PC-3 (cell line): ENCODE measurements at regions not wholly inside any gene's neighbourhood (a gene's known extent, or its start where the extent isn't known, plus 50 kb on each side); places are given as distances from the start of the nearest gene placed in this dataset.

Experiments
- EZH2 ChIP-seq: fragments of 300-600 bp; sonication (generic); IDR thresholded peaks from one replicate; pipeline ENCODE4 v1.6.1; 2017; ENCODE audit warnings: antibody characterized with exemption, mild to moderate bottlenecking, low read length; ENCODE audit not compliant: unreplicated experiment
- EZH2phosphoT487 ChIP-seq: fragments of 300-600 bp; sonication (generic); IDR thresholded peaks from 2 replicates; pipeline ENCODE4 v1.6.1; 2018; ENCODE audit warnings: mild to moderate bottlenecking, antibody characterized with exemption, low read length, borderline replicate concordance
- TF ChIP-seq, protein P1 (sequence below): fragments of 300-600 bp; sonication (generic); conservative IDR thresholded peaks from 2 replicates; pipeline ENCODE4 v1.5.1; 2017; ENCODE audit warnings: antibody characterized with exemption, low read depth, mild to moderate bottlenecking, low read length

DNA sequence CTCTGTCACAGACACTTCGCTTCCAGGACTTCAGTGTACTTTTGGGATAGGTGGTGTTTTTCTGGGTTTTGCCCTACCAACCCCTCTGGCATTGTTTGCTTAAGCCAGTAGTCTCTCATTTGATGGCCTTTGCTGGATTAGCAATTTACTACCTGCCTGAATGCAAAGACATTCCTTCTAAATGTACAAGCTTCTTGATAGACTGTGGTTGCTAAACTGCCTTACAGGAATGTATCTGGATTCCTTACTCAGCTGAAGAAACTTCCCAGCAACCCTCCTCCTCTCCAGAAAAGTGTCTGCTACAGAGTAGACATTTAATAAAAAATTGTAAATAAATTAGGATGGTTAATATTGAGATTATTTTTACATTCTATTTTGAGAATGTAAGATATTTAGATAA is 1916.7 kb downstream of the EFNA5 start:
- TF ChIP-seq, protein P1, sequence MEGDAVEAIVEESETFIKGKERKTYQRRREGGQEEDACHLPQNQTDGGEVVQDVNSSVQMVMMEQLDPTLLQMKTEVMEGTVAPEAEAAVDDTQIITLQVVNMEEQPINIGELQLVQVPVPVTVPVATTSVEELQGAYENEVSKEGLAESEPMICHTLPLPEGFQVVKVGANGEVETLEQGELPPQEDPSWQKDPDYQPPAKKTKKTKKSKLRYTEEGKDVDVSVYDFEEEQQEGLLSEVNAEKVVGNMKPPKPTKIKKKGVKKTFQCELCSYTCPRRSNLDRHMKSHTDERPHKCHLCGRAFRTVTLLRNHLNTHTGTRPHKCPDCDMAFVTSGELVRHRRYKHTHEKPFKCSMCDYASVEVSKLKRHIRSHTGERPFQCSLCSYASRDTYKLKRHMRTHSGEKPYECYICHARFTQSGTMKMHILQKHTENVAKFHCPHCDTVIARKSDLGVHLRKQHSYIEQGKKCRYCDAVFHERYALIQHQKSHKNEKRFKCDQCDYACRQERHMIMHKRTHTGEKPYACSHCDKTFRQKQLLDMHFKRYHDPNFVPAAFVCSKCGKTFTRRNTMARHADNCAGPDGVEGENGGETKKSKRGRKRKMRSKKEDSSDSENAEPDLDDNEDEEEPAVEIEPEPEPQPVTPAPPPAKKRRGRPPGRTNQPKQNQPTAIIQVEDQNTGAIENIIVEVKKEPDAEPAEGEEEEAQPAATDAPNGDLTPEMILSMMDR = no peak
- TF ChIP-seq EZH2phosphoT487 (no peak), EZH2 (no peak)
